Endothelial cell of umbilical vein (primary cell): ENCODE measurements at regions not wholly inside any gene's neighbourhood (a gene's known extent, or its start where the extent isn't known, plus 50 kb on each side); places are given as distances from the start of the nearest gene placed in this dataset.

Source experiments
- BruUV-seq: library from RNA; stranded (reverse); fragments of 400-500 nt; replicated peaks from 2 replicates; lab custom pipeline; 2021; lab: Mats Ljungman, UMichigan
- CTCF ChIA-PET: fragments of 300-600, 350-600 bp; sonication (Branson Sonifier 250); formaldehyde crosslinking; loops from one replicate; lab custom pipeline; 2021; ENCODE audit warnings: antibody characterized with exemption, inconsistent platforms; lab: Charles Lee
- POLR2A ChIA-PET: fragments of 300-600, 350-600 bp; sonication (Branson Sonifier 250); formaldehyde crosslinking; loops from one replicate; lab custom pipeline; 2021; ENCODE audit warnings: antibody characterized with exemption, inconsistent platforms; lab: Charles Lee
- DNase-seq: peaks from one replicate; pipeline ENCODE4 v3.0.0-alpha.2; 2011; ENCODE audit warnings: low read depth, low spot score
- FAIRE-seq: peaks from 2 replicates; lab custom pipeline; 2011; peaks lifted over from hg19 to GRCh38; lab: Jason Lieb, UNC
- H2AFZ ChIP-seq: 2 replicates; pipeline ENCODE4 v1.6.0; 2012; ENCODE audit warnings: low read depth, low read length, control low read depth, inconsistent platforms
- H3K27ac ChIP-seq: 2 replicates; pipeline ENCODE4 v1.5.1; 2011; ENCODE audit warnings: low read depth, mild to moderate bottlenecking, control low read depth, low read length, moderate library complexity; ENCODE audit not compliant: insufficient read depth
- H3K27me3 ChIP-seq, 2 experiments: 2 replicates each; pipeline versions ENCODE4 v1.6.0 to v1.6.1; 2011; ENCODE audit warnings: low read length in 2 of 2, mixed read lengths in 1 of 2; ENCODE audit not compliant: control insufficient read depth in 2 of 2, insufficient read depth in 2 of 2
- H3K36me3 ChIP-seq, 2 experiments: 2 replicates in 1 of 2; 3 replicates in 1 of 2; pipeline ENCODE4 v1.5.1; 2011; ENCODE audit warnings: low read length in 2 of 2, mild to moderate bottlenecking in 1 of 2, moderate library complexity in 1 of 2; ENCODE audit not compliant: control insufficient read depth in 2 of 2, insufficient read depth in 2 of 2; ENCODE audit errors: extremely low read depth in 1 of 2
- H3K4me1 ChIP-seq: 3 replicates; pipeline ENCODE4 v1.5.1; 2011; ENCODE audit warnings: mild to moderate bottlenecking, low read length; ENCODE audit not compliant: control insufficient read depth, insufficient read depth; ENCODE audit errors: extremely low read depth
- H3K4me2 ChIP-seq: 2 replicates; pipeline ENCODE4 v1.6.1; 2011; ENCODE audit warnings: low read length, control low read depth, mixed read lengths; ENCODE audit not compliant: insufficient read depth
- H3K4me3 ChIP-seq, 3 experiments: fragments of 200-600 bp in 1 of 3; sonication (generic), shearing (Covaris generic) in 1 of 3; replicated peaks in 1 of 3; 2 replicates each; pipeline ENCODE4 v1.5.1; 2011 to 2016; ENCODE audit warnings: control low read depth in 3 of 3, low read length in 3 of 3, mild to moderate bottlenecking in 2 of 3, inconsistent platforms in 1 of 3, low read depth in 1 of 3, moderate library complexity in 1 of 3; ENCODE audit not compliant: insufficient read depth in 1 of 3
- H3K79me2 ChIP-seq: 2 replicates; pipeline ENCODE4 v1.6.0; 2012; ENCODE audit warnings: low read length, inconsistent platforms; ENCODE audit not compliant: control insufficient read depth, insufficient read depth
- H3K9ac ChIP-seq: replicated peaks from 2 replicates; pipeline ENCODE3; 2011; ENCODE audit warnings: low read length, control low read depth; ENCODE audit not compliant: insufficient read depth; ENCODE audit errors: extremely low read depth
- H3K9me1 ChIP-seq: replicated peaks from 3 replicates; pipeline ENCODE4 v1.6.0; 2011; ENCODE audit warnings: mild to moderate bottlenecking, low read length; ENCODE audit not compliant: control insufficient read depth, insufficient read depth; ENCODE audit errors: extremely low read depth
- H3K9me3 ChIP-seq: replicated peaks from 2 replicates; pipeline ENCODE4 v1.5.1; 2012; ENCODE audit warnings: low read length, inconsistent platforms; ENCODE audit not compliant: control insufficient read depth, insufficient read depth
- H4K20me1 ChIP-seq: replicated peaks from 2 replicates; pipeline ENCODE3; 2011; ENCODE audit warnings: mild to moderate bottlenecking, low read length; ENCODE audit not compliant: control insufficient read depth, insufficient read depth; ENCODE audit errors: extremely low read depth
- EZH2 ChIP-seq: IDR thresholded peaks from 2 replicates; pipeline ENCODE4 v1.6.1; 2012; ENCODE audit warnings: borderline replicate concordance, low read depth, mild to moderate bottlenecking, moderate library complexity, low read length, inconsistent platforms; ENCODE audit not compliant: severe bottlenecking
- FOS ChIP-seq: IDR thresholded peaks from 2 replicates; pipeline ENCODE4 v1.6.1; 2011; ENCODE audit warnings: mild to moderate bottlenecking, low read length, moderate library complexity, borderline replicate concordance; ENCODE audit not compliant: insufficient read depth
- GATA2 ChIP-seq: IDR thresholded peaks from 2 replicates; pipeline ENCODE4 v1.7.0; 2011; ENCODE audit warnings: low read depth, mild to moderate bottlenecking, moderate library complexity, mixed read lengths, low read length; ENCODE audit not compliant: insufficient read length, insufficient read depth
- JUN ChIP-seq: IDR thresholded peaks from 2 replicates; pipeline ENCODE4 v1.6.1; 2011; ENCODE audit warnings: borderline replicate concordance, low read depth; ENCODE audit not compliant: insufficient read length, insufficient read depth
- MAX ChIP-seq: IDR thresholded peaks from 2 replicates; pipeline ENCODE4 v1.6.1; 2011; ENCODE audit not compliant: insufficient read depth, insufficient read length
- MYC ChIP-seq: IDR thresholded peaks from one replicate; pipeline ENCODE4 v1.6.1; 2011; ENCODE audit warnings: mild to moderate bottlenecking, low read depth, low read length
- POLR2A ChIP-seq: IDR thresholded peaks from 2 replicates; pipeline ENCODE4 v1.6.1; 2012; ENCODE audit warnings: low read depth, mild to moderate bottlenecking, control low read depth, low read length
- POLR2AphosphoS5 ChIP-seq: IDR thresholded peaks from 2 replicates; pipeline ENCODE4 v1.6.1; 2012; ENCODE audit warnings: low read depth, mild to moderate bottlenecking, control low read depth, low read length, moderate library complexity; ENCODE audit not compliant: insufficient read depth
- dilution Hi-C: fragments of 300-500 bp; cut with MboI; formaldehyde crosslinking; loops from one replicate; pipeline ENCODE4 v1.15.0; 2019; ENCODE audit warnings: low sequenced_read_pairs; ENCODE audit not compliant: extremely low pct_ligation_motif_present
- intact Hi-C: fragments of 100-400 bp; cut with micrococcal nuclease; formaldehyde crosslinking; loops from one replicate; pipeline ENCODE4 v1.10.0; 2022
- TF ChIP-seq, protein P1 (sequence below), 2 donors: IDR thresholded peaks; 1 replicate in 1 of 2; 2 replicates in 1 of 2; pipeline ENCODE4 v1.5.1; 2011; ENCODE audit warnings: low read length in 2 of 2, mild to moderate bottlenecking in 2 of 2, moderate library complexity in 2 of 2, control low read depth in 1 of 2, inconsistent platforms in 1 of 2, low read depth in 1 of 2; ENCODE audit not compliant: insufficient read depth in 1 of 2; ENCODE audit errors: extremely low read depth in 1 of 2

DNA sequence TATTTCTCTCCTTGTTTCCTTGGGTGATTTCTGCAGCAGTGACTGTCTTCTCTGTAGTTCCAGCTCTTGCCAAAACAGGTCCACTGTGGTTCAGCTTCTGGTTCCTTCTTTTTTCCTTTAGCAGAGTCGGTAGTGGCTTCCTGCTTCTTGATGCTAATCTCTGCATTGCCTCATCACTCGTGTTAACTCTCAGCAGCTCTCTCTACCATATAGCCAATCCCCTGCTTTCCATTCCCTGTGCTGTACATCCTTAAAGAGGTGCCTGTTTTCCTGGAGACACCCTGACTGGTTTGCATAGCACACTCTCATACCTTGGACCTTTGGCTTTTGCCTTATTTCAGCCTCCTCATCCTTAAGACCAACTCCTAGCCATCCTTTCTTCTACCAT lies 191.2 kb upstream of the LNX1 start:
- FAIRE-seq (no peak), DNase-seq (no peak)
- POLR2A ChIA-PET: no interaction called here
- H3K9me3 ChIP-seq: no peaks in the 10 kb centered on the region
- H4K20me1 ChIP-seq: no peaks in the 10 kb centered on the region
- BruUV-seq: no TSS peak
- CTCF ChIA-PET: no interaction called here
- intact Hi-C loops (no loop called here), dilution Hi-C loops (no loop called here)
- no peak overlapping the region for H3K4me2 ChIP-seq
- H3K9ac ChIP-seq: no peak overlapping the region
- TF ChIP-seq MYC (no peak), POLR2AphosphoS5 (no peak), EZH2 (no peak), JUN (no peak), FOS (no peak), MAX (no peak), POLR2A (no peak), GATA2 (no peak)
- TF ChIP-seq, protein P1, sequence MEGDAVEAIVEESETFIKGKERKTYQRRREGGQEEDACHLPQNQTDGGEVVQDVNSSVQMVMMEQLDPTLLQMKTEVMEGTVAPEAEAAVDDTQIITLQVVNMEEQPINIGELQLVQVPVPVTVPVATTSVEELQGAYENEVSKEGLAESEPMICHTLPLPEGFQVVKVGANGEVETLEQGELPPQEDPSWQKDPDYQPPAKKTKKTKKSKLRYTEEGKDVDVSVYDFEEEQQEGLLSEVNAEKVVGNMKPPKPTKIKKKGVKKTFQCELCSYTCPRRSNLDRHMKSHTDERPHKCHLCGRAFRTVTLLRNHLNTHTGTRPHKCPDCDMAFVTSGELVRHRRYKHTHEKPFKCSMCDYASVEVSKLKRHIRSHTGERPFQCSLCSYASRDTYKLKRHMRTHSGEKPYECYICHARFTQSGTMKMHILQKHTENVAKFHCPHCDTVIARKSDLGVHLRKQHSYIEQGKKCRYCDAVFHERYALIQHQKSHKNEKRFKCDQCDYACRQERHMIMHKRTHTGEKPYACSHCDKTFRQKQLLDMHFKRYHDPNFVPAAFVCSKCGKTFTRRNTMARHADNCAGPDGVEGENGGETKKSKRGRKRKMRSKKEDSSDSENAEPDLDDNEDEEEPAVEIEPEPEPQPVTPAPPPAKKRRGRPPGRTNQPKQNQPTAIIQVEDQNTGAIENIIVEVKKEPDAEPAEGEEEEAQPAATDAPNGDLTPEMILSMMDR (IDR thresholded peaks at IDR 0.05; ENCODE audit: extremely low read depth in 1 of 2, insufficient read depth in 1 of 2, low read depth in 1 of 2, low read length in 2 of 2): no peak
- no peak overlapping the region for H3K4me3 ChIP-seq
- H3K9me1 ChIP-seq: no peaks in the 10 kb centered on the region
- H3K27ac ChIP-seq: no peak overlapping the region
- no peaks in the 10 kb centered on the region for H3K4me1 ChIP-seq
- H3K79me2 ChIP-seq: no peaks in the 10 kb centered on the region
- H3K27me3 ChIP-seq: peaks cover 0 to 2% of the 10 kb centered on the region in 2 experiments
- H2AFZ ChIP-seq: no peak overlapping the region
- no peaks in the 10 kb centered on the region for H3K36me3 ChIP-seq
